OCI-LY3 (cell line): ENCODE measurements at regions not wholly inside any gene's neighbourhood (a gene's known extent, or its start where the extent isn't known, plus 50 kb on each side); places are given as distances from the start of the nearest gene placed in this dataset.

Experiments
- EZH2phosphoT487 ChIP-seq: fragments of 200-600 bp; shearing (Covaris generic); IDR thresholded peaks from 2 replicates; pipeline ENCODE4 v1.6.1; 2018; ENCODE audit warnings: antibody characterized with exemption, mixed run types, low read depth
- TF ChIP-seq, protein P1 (sequence below): fragments of 200-600, 300-600 bp; sonication (generic); IDR thresholded peaks from 2 replicates; pipeline ENCODE4 v1.5.1; 2014; ENCODE audit warnings: antibody characterized with exemption, low read length, low read depth

DNA sequence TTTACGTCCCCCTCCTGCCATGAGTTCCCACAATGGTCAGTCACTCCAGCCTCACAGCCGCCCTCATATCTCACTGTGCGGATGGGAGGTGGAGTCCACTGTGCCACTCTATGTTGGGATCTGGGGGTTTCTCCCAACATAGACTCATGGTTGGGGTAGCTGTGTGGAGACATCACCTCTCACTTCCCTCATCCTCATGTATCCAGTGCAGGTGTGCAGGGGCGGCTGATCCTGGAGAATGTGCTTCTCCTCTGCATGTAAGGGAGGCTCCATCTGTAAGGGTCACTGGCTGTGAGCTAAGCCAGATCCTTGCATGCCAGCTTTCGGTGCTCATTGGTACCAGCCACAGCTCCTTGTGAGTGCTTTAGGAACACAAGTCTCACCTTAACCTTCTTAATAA is 400.8 kb downstream of the CDH26 start:
- TF ChIP-seq, protein P1, sequence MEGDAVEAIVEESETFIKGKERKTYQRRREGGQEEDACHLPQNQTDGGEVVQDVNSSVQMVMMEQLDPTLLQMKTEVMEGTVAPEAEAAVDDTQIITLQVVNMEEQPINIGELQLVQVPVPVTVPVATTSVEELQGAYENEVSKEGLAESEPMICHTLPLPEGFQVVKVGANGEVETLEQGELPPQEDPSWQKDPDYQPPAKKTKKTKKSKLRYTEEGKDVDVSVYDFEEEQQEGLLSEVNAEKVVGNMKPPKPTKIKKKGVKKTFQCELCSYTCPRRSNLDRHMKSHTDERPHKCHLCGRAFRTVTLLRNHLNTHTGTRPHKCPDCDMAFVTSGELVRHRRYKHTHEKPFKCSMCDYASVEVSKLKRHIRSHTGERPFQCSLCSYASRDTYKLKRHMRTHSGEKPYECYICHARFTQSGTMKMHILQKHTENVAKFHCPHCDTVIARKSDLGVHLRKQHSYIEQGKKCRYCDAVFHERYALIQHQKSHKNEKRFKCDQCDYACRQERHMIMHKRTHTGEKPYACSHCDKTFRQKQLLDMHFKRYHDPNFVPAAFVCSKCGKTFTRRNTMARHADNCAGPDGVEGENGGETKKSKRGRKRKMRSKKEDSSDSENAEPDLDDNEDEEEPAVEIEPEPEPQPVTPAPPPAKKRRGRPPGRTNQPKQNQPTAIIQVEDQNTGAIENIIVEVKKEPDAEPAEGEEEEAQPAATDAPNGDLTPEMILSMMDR, result no peak
- TF ChIP-seq EZH2phosphoT487, result no peak
